ENCODE measurements at regions not wholly inside any gene's neighbourhood (a gene's known extent, or its start where the extent isn't known, plus 50 kb on each side); places are given as distances from the start of the nearest gene placed in this dataset.

DNA sequence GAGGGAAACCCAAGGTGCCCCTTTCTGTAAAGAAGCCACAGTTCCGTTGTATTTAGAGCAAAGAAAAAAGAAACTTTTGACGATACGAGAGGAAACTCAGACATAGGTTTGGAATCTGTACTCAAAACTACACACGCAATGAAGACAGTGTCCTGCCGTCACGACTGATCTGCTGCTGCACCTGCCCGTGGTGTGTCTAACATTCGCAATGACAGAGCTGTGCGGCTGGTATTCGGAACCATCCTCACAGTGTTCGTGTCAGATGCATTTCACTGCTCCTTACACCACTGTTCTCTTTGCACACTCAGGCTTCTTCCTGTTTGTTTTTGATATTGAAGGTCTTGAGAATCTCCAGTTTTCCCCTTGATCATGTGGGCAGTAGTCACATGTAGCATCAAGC lies 84.8 kb downstream of the RTL6 start:
- POLR2A ChIA-PET: no interaction called here
- no peak for TF ChIP-seq POLR2A (IDR thresholded peaks at IDR 0.05; ENCODE audit: low read depth, low read length)
- TF ChIP-seq, protein P1, sequence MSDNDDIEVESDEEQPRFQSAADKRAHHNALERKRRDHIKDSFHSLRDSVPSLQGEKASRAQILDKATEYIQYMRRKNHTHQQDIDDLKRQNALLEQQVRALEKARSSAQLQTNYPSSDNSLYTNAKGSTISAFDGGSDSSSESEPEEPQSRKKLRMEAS (IDR thresholded peaks at IDR 0.05; ENCODE audit: insufficient read depth, insufficient read length): no peak
- no peak overlapping the region for H2AFZ ChIP-seq (ENCODE audit: low read depth, low read length)
- no peak overlapping the region for H3K27ac ChIP-seq (ENCODE audit: insufficient read depth, low read depth, low read length)
- H3K27me3 ChIP-seq (ENCODE audit: control insufficient read depth in 2 of 2, insufficient read depth in 2 of 2, low read length in 2 of 2): peaks cover 0 to 2% of the 10 kb centered on the region in 2 experiments
- no peak for FAIRE-seq
- no peaks in the 10 kb centered on the region for H3K9me3 ChIP-seq (replicated peaks; ENCODE audit: control insufficient read depth, insufficient read depth, low read length)
- no peak overlapping the region for H3K9ac ChIP-seq (replicated peaks; ENCODE audit: extremely low read depth, insufficient read depth, low read length)
- no peak overlapping the region for H3K4me3 ChIP-seq (replicated peaks in 1 of 3; ENCODE audit: insufficient read depth in 1 of 3, low read depth in 1 of 3, low read length in 3 of 3)
- no peaks in the 10 kb centered on the region for H3K36me3 ChIP-seq (ENCODE audit: control insufficient read depth in 2 of 2, extremely low read depth in 1 of 2, insufficient read depth in 2 of 2, low read length in 2 of 2)
- H3K79me2 ChIP-seq (ENCODE audit: control insufficient read depth, insufficient read depth, low read length): no peaks in the 10 kb centered on the region
- H4K20me1 ChIP-seq (replicated peaks; ENCODE audit: control insufficient read depth, extremely low read depth, insufficient read depth, low read length): no peaks in the 10 kb centered on the region
- H3K4me2 ChIP-seq (ENCODE audit: insufficient read depth, low read length): no peak overlapping the region
- intact Hi-C loops (cut with micrococcal nuclease): no loop called here
- CTCF ChIA-PET: no interaction called here
- no peaks in the 10 kb centered on the region for H3K9me1 ChIP-seq (replicated peaks; ENCODE audit: control insufficient read depth, extremely low read depth, insufficient read depth, low read length)
- H3K4me1 ChIP-seq (ENCODE audit: control insufficient read depth, extremely low read depth, insufficient read depth, low read length): no peaks in the 10 kb centered on the region
- no TSS peak for BruUV-seq (replicated peaks)
- dilution Hi-C loops (cut with MboI; ENCODE audit: extremely low pct_ligation_motif_present, low sequenced_read_pairs): no loop called here
- no peak for DNase-seq (ENCODE audit: low read depth, low spot score)

DNA sequence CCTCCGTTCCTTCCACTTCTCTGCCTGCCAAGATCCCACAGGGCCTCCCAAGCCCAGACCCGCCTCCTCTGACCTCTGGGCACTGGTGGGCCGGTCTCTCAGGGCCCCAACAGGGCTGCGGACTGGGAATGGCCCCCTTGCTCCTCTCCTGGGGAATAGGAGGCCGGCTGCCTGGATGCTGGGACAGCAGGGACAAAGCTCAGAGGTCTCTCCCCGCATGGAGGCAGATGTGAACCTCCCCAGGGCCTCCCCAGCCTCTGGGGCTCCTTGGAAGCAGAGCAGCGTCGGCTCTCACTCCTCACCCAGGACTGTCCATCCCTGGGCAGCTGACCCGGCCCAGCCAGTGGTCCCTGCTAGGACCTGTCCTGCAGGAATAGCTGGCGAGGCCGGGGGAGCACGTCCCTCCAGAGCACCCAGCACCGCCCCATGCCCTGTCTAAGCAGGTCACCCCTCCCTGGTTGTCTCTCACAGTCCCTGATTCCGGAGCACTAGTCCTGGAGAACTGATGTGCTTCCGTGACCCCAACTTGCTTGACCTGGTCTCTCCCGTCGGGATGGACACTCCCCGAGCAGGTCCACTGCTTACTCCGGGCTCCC lies 85.8 kb downstream of the RTL6 start:
- dilution Hi-C loops (cut with MboI; ENCODE audit: extremely low pct_ligation_motif_present, low sequenced_read_pairs): no loop called here

More for the DNA sequence above, 85.8 kb downstream of the RTL6 start:
- H3K79me2 ChIP-seq (ENCODE audit: control insufficient read depth, insufficient read depth, low read length): no peaks in the 10 kb centered on the region
- H4K20me1 ChIP-seq (replicated peaks; ENCODE audit: control insufficient read depth, extremely low read depth, insufficient read depth, low read length): no peaks in the 10 kb centered on the region
- no peaks in the 10 kb centered on the region for H3K9me3 ChIP-seq (replicated peaks; ENCODE audit: control insufficient read depth, insufficient read depth, low read length)
- FAIRE-seq (no peak), DNase-seq (ENCODE audit: low read depth, low spot score) (no peak)
- ChIA-PET POLR2A (no interaction called here), CTCF (no interaction called here)
- TF ChIP-seq, protein P1 (IDR thresholded peaks at IDR 0.05; ENCODE audit: insufficient read depth, insufficient read length): no peak
- no TSS peak for BruUV-seq (replicated peaks)
- H3K4me2 ChIP-seq (ENCODE audit: insufficient read depth, low read length): no peak overlapping the region
- no peak overlapping the region for H2AFZ ChIP-seq (ENCODE audit: low read depth, low read length)
- H3K4me1 ChIP-seq (ENCODE audit: control insufficient read depth, extremely low read depth, insufficient read depth, low read length): no peaks in the 10 kb centered on the region
- no peaks in the 10 kb centered on the region for H3K36me3 ChIP-seq (ENCODE audit: control insufficient read depth in 2 of 2, extremely low read depth in 1 of 2, insufficient read depth in 2 of 2, low read length in 2 of 2)
- H3K4me3 ChIP-seq (replicated peaks in 1 of 3; ENCODE audit: insufficient read depth in 1 of 3, low read depth in 1 of 3, low read length in 3 of 3): no peak overlapping the region
- intact Hi-C loops (cut with micrococcal nuclease): no loop called here
- H3K9ac ChIP-seq (replicated peaks; ENCODE audit: extremely low read depth, insufficient read depth, low read length): no peak overlapping the region
- H3K9me1 ChIP-seq (replicated peaks; ENCODE audit: control insufficient read depth, extremely low read depth, insufficient read depth, low read length): no peaks in the 10 kb centered on the region
- H3K27ac ChIP-seq (ENCODE audit: insufficient read depth, low read depth, low read length): no peak overlapping the region
- peaks cover 0 to 2% of the 10 kb centered on the region in 2 experiments for H3K27me3 ChIP-seq (ENCODE audit: control insufficient read depth in 2 of 2, insufficient read depth in 2 of 2, low read length in 2 of 2)

Measured in endothelial cell of umbilical vein (primary cell).